T-cell (primary cell): ENCODE measurements at regions not wholly inside any gene's neighbourhood (a gene's known extent, or its start where the extent isn't known, plus 50 kb on each side); places are given as distances from the start of the nearest gene placed in this dataset.

Source experiments
- ATAC-seq, 4 experiments: fragments of 200-7000 bp in 3 of 4; fragments of 150-1000 bp in 1 of 4; cut with Tn5 transposase; replicated peaks in 1 of 4; 1 replicate in 3 of 4; 2 replicates in 1 of 4; pipeline ENCODE4 v1.10.0; 2021; ENCODE audit warnings: moderate library complexity in 3 of 4, mild to moderate bottlenecking in 2 of 4, moderate number of reproducible peaks in 1 of 4
- CTCF ChIA-PET, 2 donors: fragments of 300-600 bp; sonication (Branson Sonifier 250); formaldehyde crosslinking; loops; one replicate each; lab custom pipeline; 2022; ENCODE audit warnings: antibody characterized with exemption in 2 of 2; lab: Charles Lee
- POLR2A ChIA-PET, 2 donors: fragments of 300-600 bp; sonication (Branson Sonifier 250); formaldehyde crosslinking; loops; one replicate each; lab custom pipeline; 2022; ENCODE audit warnings: antibody characterized with exemption in 2 of 2; lab: Charles Lee
- DNase-seq, 35 experiments: peaks; one replicate each; pipeline versions ENCODE4 v3.0.0 to v3.0.0-alpha.2; 2013 to 2023
- H3K27ac ChIP-seq: one replicate; pipeline ENCODE4 v1.5.1; 2013; ENCODE audit warnings: low read length
- H3K27me3 ChIP-seq, 2 experiments: replicated peaks in 1 of 2; 1 replicate in 1 of 2; 2 replicates in 1 of 2; pipeline versions ENCODE4 v1.6.1 to v1.7.0; 2013; ENCODE audit warnings: low read length in 1 of 2, mixed read lengths in 1 of 2; ENCODE audit not compliant: control insufficient read depth in 2 of 2, insufficient read depth in 2 of 2; ENCODE audit errors: extremely low read depth in 1 of 2
- H3K36me3 ChIP-seq, 2 donors: 1 replicate in 1 of 2; 2 replicates in 1 of 2; pipeline versions ENCODE4 v1.6.1 to v1.7.0; 2013; ENCODE audit warnings: low read length in 1 of 2; ENCODE audit not compliant: control insufficient read depth in 2 of 2, insufficient read depth in 1 of 2; ENCODE audit errors: extremely low read depth in 1 of 2
- H3K4me1 ChIP-seq, 2 experiments: 1 replicate in 1 of 2; 2 replicates in 1 of 2; pipeline versions ENCODE4 v1.6.1 to v1.7.0; 2013; ENCODE audit warnings: low read length in 2 of 2, mixed read lengths in 1 of 2; ENCODE audit not compliant: insufficient read depth in 2 of 2, control insufficient read depth in 1 of 2; ENCODE audit errors: extremely low read depth in 1 of 2
- H3K4me3 ChIP-seq, 2 donors: 1 replicate in 1 of 2; 2 replicates in 1 of 2; pipeline versions ENCODE4 v1.5.1 to v1.7.0; 2013; ENCODE audit warnings: mild to moderate bottlenecking in 2 of 2, low read length in 1 of 2, moderate library complexity in 1 of 2; ENCODE audit not compliant: control insufficient read depth in 1 of 2; ENCODE audit errors: extremely low read depth in 1 of 2
- H3K9me3 ChIP-seq: 2 replicates; pipeline ENCODE4 v1.7.0; 2013
- H3K27ac Mint-ChIP-seq, 2 donors: one replicate each; pipeline ENCODE4 v1.8.0; 2020 to 2021; ENCODE audit warnings: mild to moderate bottlenecking in 2 of 2, mixed read lengths in 2 of 2
- H3K27me3 Mint-ChIP-seq, 2 donors: one replicate each; pipeline ENCODE4 v1.8.0; 2021 to 2022; ENCODE audit warnings: mixed read lengths in 2 of 2
- H3K36me3 Mint-ChIP-seq: one replicate; pipeline ENCODE4 v1.8.0; 2021; ENCODE audit warnings: mixed read lengths
- H3K4me1 Mint-ChIP-seq, 3 donors: one replicate each; pipeline ENCODE4 v1.8.0; 2020 to 2022; ENCODE audit warnings: mixed read lengths in 3 of 3, mild to moderate bottlenecking in 1 of 3
- H3K4me3 Mint-ChIP-seq, 3 donors: one replicate each; pipeline ENCODE4 v1.8.0; 2020 to 2022; ENCODE audit warnings: mild to moderate bottlenecking in 3 of 3, mixed read lengths in 3 of 3, moderate library complexity in 3 of 3
- H3K9me3 Mint-ChIP-seq, 3 donors: one replicate each; pipeline ENCODE4 v1.8.0; 2020 to 2022; ENCODE audit warnings: mixed read lengths in 3 of 3
- WGBS: methylation state at CpG from one replicate; pipeline ENCODE4 v1.1.5; 2013; ENCODE audit warnings: missing lambda C conversion rate; ENCODE audit not compliant: insufficient coverage; 5-methylcytosine and 5-hydroxymethylcytosine counted together

GRCh38 chr10:111762114-111762513 lies 421.5 kb downstream of the GPAM start:
- no peak overlapping the region for H3K4me3 Mint-ChIP-seq
- no peaks in the 10 kb centered on the region for H3K4me1 Mint-ChIP-seq
- no peaks in the 10 kb centered on the region for H3K9me3 ChIP-seq
- H3K27ac Mint-ChIP-seq: no peak overlapping the region
- peaks cover 0 to 3% (median 0%) of the 10 kb centered on the region in 3 donors for H3K9me3 Mint-ChIP-seq
- H3K36me3 ChIP-seq: no peaks in the 10 kb centered on the region
- ChIA-PET POLR2A (no interaction called here), CTCF (no interaction called here)
- no peaks in the 10 kb centered on the region for H3K4me1 ChIP-seq
- no peak overlapping the region for H3K4me3 ChIP-seq
- no peaks in the 10 kb centered on the region for H3K36me3 Mint-ChIP-seq
- DNase-seq (no peak), ATAC-seq (no peak)
- H3K27me3 ChIP-seq: no peaks in the 10 kb centered on the region
- WGBS: 82% methylated on average over 3 of the region's 4 CpGs
- no peak overlapping the region for H3K27ac ChIP-seq
- H3K27me3 Mint-ChIP-seq: peaks cover 9 to 20% of the 10 kb centered on the region in 2 donors

DNA sequence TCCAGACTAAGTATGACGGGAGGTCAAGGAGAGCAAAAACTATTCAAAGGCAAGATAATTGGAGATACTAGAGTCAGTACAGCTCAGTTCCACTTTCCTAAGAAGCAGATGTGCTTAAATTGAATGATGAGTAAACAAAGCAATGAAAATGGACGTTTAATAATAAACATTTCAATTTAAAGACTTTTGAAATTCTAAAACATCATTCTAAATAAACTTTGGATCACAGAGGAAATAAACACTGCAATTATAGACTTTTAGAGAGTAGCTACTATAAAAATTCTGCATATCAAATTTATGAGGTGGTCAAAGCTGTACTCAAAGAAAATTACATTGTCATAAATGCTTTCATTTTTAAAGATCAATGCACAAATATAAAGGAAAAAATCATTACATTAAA lies 418.3 kb downstream of the GPAM start:
- H3K27ac ChIP-seq: no peak overlapping the region
- Mint-ChIP-seq H3K9me3 (peaks cover 0 to 3% (median 0%) of the 10 kb centered on the region in 3 donors), H3K4me1 (no peaks in the 10 kb centered on the region), H3K4me3 (no peak overlapping the region), H3K27me3 (peaks cover 4 to 8% of the 10 kb centered on the region in 2 donors), H3K27ac (no peak overlapping the region), H3K36me3 (no peaks in the 10 kb centered on the region)
- no peak overlapping the region for H3K4me3 ChIP-seq
- no peaks in the 10 kb centered on the region for H3K4me1 ChIP-seq
- no CpG with 5 or more reads among the region's 2 CpGs for WGBS
- H3K27me3 ChIP-seq: no peaks in the 10 kb centered on the region
- ChIA-PET CTCF (no interaction called here), POLR2A (interaction anchor here in 1 of 2 donors (0.7 kb wide), 1 partner anchor 135 kb away, joined by 10 read pairs; no protein-coding TSS in a partner anchor)
- H3K36me3 ChIP-seq: no peaks in the 10 kb centered on the region
- no peak for DNase-seq
- ATAC-seq: no peak
- H3K9me3 ChIP-seq: no peaks in the 10 kb centered on the region

DNA sequence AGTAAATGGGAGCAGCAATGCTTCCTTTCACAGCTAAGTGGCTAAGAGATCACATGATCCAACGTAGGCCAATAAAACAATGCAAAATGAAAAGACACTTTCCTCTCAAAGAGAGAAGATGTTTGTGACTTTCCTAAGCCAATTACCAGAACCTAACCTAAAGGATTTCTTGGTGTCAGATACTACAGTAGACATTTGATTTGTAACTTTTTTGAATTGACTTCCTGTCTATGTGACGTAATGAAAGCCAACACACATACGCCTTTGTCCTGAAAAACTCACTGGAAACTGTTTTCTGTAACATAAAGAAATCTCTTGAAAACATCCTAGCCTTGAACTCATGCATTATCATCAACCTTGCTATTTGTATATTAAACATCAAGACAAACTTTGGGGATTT lies 417.1 kb downstream of the GPAM start:
- no peak for DNase-seq
- Mint-ChIP-seq H3K4me1 (no peaks in the 10 kb centered on the region), H3K36me3 (no peaks in the 10 kb centered on the region), H3K27ac (no peak overlapping the region), H3K9me3 (peaks cover 0 to 3% (median 0%) of the 10 kb centered on the region in 3 donors), H3K27me3 (peaks cover 4 to 8% of the 10 kb centered on the region in 2 donors), H3K4me3 (no peak overlapping the region)
- no peaks in the 10 kb centered on the region for H3K36me3 ChIP-seq
- H3K4me1 ChIP-seq: no peaks in the 10 kb centered on the region
- no peaks in the 10 kb centered on the region for H3K9me3 ChIP-seq
- no peak for ATAC-seq
- no CpG with 5 or more reads among the region's 3 CpGs for whole genome bisulfite sequencing
- no peak overlapping the region for H3K27ac ChIP-seq
- H3K4me3 ChIP-seq: no peak overlapping the region
- POLR2A ChIA-PET: no interaction called here
- H3K27me3 ChIP-seq: no peaks in the 10 kb centered on the region
- CTCF ChIA-PET: no interaction called here

- DNase-seq: no peak
- H3K4me1 ChIP-seq: no peaks in the 10 kb centered on the region
- Mint-ChIP-seq H3K4me1 (no peaks in the 10 kb centered on the region), H3K4me3 (no peak overlapping the region), H3K9me3 (peaks cover 0 to 3% (median 0%) of the 10 kb centered on the region in 3 donors), H3K27me3 (peaks cover 4 to 8% of the 10 kb centered on the region in 2 donors), H3K36me3 (no peaks in the 10 kb centered on the region), H3K27ac (no peak overlapping the region)
- no peaks in the 10 kb centered on the region for H3K9me3 ChIP-seq
- ATAC-seq: no peak
- no peak overlapping the region for H3K27ac ChIP-seq
- no peak overlapping the region for H3K4me3 ChIP-seq
- H3K36me3 ChIP-seq: no peaks in the 10 kb centered on the region
- H3K27me3 ChIP-seq: no peaks in the 10 kb centered on the region
- POLR2A ChIA-PET: no interaction called here
- no CpG with 5 or more reads among the region's 1 CpG for WGBS
- CTCF ChIA-PET: no interaction called here
Observed at GRCh38 chr10:111767661-111768060, 415.9 kb downstream of the GPAM start.

GRCh38 chr10:111773950-111774349 lies 409.6 kb downstream of the GPAM start:
- Mint-ChIP-seq H3K27ac (no peak overlapping the region), H3K4me3 (no peak overlapping the region), H3K9me3 (no peaks in the 10 kb centered on the region), H3K27me3 (no peaks in the 10 kb centered on the region), H3K36me3 (no peaks in the 10 kb centered on the region), H3K4me1 (no peaks in the 10 kb centered on the region)
- ATAC-seq: no peak
- CTCF ChIA-PET: no interaction called here
- POLR2A ChIA-PET: no interaction called here
- Histone ChIP-seq H3K9me3 (no peaks in the 10 kb centered on the region), H3K4me1 (no peaks in the 10 kb centered on the region), H3K27ac (no peak overlapping the region), H3K36me3 (no peaks in the 10 kb centered on the region), H3K27me3 (no peaks in the 10 kb centered on the region), H3K4me3 (no peak overlapping the region)
- 100% methylated on average over 1 of the region's 1 CpG for WGBS
- no peak for DNase-seq

- H3K36me3 Mint-ChIP-seq: no peaks in the 10 kb centered on the region
- DNase-seq (no peak), ATAC-seq (no peak)
- no peak overlapping the region for H3K27ac ChIP-seq
- no peaks in the 10 kb centered on the region for H3K36me3 ChIP-seq
- no peak overlapping the region for H3K4me3 ChIP-seq
- no peaks in the 10 kb centered on the region for H3K9me3 Mint-ChIP-seq
- H3K4me1 ChIP-seq: no peaks in the 10 kb centered on the region
- H3K27me3 Mint-ChIP-seq: no peaks in the 10 kb centered on the region
- ChIA-PET CTCF (no interaction called here), POLR2A (no interaction called here)
- H3K9me3 ChIP-seq: no peaks in the 10 kb centered on the region
- WGBS: 63% methylated on average over 1 of the region's 2 CpGs
- H3K27ac Mint-ChIP-seq: no peak overlapping the region
- H3K4me3 Mint-ChIP-seq: no peak overlapping the region
- H3K4me1 Mint-ChIP-seq: no peaks in the 10 kb centered on the region
- no peaks in the 10 kb centered on the region for H3K27me3 ChIP-seq
Observed at GRCh38 chr10:111774486-111774885, 409.1 kb downstream of the GPAM start.

GRCh38 chr10:111784436-111784835 lies 399.1 kb downstream of the GPAM start:
- peaks cover 3 to 7% of the 10 kb centered on the region in 2 donors for H3K27me3 Mint-ChIP-seq
- DNase-seq (no peak), ATAC-seq (no peak)
- H3K4me1 ChIP-seq: no peaks in the 10 kb centered on the region
- no peak overlapping the region for H3K27ac Mint-ChIP-seq
- no peak overlapping the region for H3K4me3 Mint-ChIP-seq
- POLR2A ChIA-PET: no interaction called here
- H3K27me3 ChIP-seq: no peaks in the 10 kb centered on the region
- no peaks in the 10 kb centered on the region for H3K4me1 Mint-ChIP-seq
- no peak overlapping the region for H3K4me3 ChIP-seq
- CTCF ChIA-PET: no interaction called here
- no peaks in the 10 kb centered on the region for H3K9me3 ChIP-seq
- no peaks in the 10 kb centered on the region for H3K36me3 Mint-ChIP-seq
- no CpG with 5 or more reads among the region's 1 CpG for WGBS
- no peak overlapping the region for H3K27ac ChIP-seq
- no peaks in the 10 kb centered on the region for H3K36me3 ChIP-seq
- no peaks in the 10 kb centered on the region for H3K9me3 Mint-ChIP-seq
